ENCODE measurements at regions not wholly inside any gene's neighbourhood (a gene's known extent, or its start where the extent isn't known, plus 50 kb on each side); places are given as distances from the start of the nearest gene placed in this dataset.

DNA sequence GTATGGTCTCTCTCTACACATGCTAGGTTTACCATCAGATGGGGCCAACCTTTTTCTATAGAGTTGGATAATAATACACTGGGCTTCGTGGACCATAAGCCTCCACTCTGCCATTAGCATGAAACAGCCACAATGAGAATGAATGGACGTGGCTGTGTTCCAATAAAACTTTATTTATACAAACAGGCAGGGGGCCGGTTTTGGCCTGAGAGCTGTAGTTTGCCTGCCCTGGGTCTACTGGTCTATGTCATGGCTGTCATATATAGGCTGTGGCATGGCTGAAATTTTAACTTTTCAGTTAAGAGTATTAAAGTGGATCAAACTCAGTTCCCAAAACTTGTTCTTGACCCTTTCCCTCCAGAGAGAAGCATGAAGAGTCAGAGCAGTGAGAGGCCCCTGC lies 120.3 kb upstream of the MYL2 start:
- no peak overlapping the region for H3K4me3 ChIP-seq (ENCODE audit: low read length)
- no peak for DNase-seq (ENCODE audit: low read depth)
- TF ChIP-seq, protein P1, sequence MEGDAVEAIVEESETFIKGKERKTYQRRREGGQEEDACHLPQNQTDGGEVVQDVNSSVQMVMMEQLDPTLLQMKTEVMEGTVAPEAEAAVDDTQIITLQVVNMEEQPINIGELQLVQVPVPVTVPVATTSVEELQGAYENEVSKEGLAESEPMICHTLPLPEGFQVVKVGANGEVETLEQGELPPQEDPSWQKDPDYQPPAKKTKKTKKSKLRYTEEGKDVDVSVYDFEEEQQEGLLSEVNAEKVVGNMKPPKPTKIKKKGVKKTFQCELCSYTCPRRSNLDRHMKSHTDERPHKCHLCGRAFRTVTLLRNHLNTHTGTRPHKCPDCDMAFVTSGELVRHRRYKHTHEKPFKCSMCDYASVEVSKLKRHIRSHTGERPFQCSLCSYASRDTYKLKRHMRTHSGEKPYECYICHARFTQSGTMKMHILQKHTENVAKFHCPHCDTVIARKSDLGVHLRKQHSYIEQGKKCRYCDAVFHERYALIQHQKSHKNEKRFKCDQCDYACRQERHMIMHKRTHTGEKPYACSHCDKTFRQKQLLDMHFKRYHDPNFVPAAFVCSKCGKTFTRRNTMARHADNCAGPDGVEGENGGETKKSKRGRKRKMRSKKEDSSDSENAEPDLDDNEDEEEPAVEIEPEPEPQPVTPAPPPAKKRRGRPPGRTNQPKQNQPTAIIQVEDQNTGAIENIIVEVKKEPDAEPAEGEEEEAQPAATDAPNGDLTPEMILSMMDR (IDR thresholded peaks at IDR 0.05; ENCODE audit: insufficient read depth, low read depth, low read length, missing control alignments) = no peak

DNA sequence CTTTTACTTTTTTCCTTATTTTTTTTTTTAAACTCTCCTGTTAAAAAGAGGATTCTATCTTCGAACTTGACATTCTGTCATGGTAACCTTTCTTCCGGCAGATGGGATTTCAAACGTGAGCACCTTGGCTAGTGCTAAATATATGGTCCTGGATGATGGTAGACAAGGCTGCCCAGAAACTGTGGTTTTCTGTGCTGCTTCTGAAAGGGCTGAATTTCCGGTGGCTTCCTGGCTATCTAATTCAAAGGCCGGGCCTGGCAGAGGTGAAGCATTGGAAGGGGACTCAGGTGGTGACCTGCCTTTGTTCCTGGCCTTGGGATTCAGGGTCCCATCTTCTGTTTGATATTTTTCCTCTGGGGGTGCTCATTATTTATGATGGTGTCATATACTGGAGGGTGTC lies 118.6 kb upstream of the MYL2 start:
- TF ChIP-seq, protein P1 (IDR thresholded peaks at IDR 0.05; ENCODE audit: insufficient read depth, low read depth, low read length, missing control alignments) = no peak
- no peak overlapping the region for H3K4me3 ChIP-seq (ENCODE audit: low read length)
- DNase-seq (ENCODE audit: low read depth) = no peak

DNA sequence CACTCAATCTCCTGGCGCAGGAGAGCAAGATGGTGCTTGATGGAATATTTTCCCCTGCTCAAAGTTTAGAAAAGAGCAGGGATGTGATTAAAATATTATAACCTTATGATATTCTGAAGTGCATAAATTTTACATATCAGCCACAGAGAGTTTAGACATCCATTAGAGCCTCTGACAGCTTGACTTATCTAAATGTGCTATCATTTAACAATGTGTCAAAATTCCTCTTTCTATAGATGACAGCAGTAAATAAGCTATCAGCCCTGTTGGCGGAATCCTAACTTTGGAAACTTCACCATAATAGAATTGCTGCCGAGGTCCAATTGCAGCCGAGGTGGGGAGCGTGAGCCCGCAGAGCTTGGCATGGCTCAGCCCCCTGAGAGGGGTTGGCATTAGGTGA lies 117.7 kb upstream of the MYL2 start:
- DNase-seq (ENCODE audit: low read depth) = no peak
- TF ChIP-seq, protein P1 (IDR thresholded peaks at IDR 0.05; ENCODE audit: insufficient read depth, low read depth, low read length, missing control alignments) = no peak
- no peak overlapping the region for H3K4me3 ChIP-seq (ENCODE audit: low read length)

DNA sequence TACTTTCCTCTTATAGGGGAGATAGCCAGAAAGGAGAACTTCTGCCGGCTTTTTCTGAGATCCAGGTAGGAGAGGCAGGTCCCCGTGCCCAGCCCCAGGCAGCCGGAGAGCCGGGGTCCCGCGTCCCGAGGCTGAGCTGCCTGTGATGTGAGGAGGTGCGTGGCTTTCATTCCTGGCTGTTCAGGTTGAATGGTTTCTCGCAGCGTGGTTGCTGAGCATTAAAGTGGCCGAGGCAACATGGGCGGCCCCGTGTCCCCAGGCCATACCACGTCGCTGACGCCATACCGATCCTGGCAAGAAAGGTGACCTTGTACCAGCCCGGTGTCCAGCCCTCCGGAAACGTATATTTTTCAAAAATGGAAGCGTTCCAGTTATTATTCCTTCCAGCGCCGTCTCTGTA lies 116.7 kb upstream of the MYL2 start:
- TF ChIP-seq, protein P1 (IDR thresholded peaks at IDR 0.05; ENCODE audit: insufficient read depth, low read depth, low read length, missing control alignments) = no peak
- DNase-seq (ENCODE audit: low read depth) = no peak
- H3K4me3 ChIP-seq (ENCODE audit: low read length) = peak overlapping the region; percentile 38

DNA sequence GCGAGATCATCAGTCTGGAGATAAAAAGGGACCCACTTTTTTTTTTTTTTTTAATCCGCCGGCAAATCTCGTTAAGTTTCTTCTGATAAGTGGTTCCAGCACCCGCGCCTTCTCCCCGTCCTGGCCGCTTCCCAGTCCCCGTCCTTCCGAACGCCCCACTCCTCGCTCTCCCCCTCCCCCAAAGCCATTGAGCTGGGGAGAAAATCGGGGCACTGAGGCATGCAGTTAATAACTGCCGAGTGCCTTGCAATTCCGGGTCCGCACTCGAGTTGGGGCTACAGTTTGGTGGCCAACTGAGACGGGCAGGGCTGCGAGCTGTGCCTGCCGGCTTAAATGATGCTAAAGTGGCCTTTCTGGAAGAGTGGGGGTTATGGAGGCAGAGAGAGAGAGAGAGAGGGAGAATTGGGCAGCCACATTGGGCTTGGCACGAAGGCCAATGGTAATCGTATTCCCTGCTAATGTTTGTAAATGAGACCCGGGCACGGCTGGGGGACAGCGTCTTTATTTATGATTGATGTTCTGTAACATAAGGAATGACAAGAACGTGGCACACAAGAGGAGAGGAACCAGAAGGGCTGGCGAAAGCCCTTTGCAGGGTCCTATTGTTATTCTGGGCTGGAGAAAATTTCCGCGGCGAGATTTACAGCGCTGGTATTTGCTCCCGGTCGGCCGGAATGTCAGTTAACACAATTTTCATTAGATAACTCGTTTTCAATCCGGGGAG lies 115.4 kb upstream of the MYL2 start:
- TF ChIP-seq, protein P1 (IDR thresholded peaks at IDR 0.05; ENCODE audit: insufficient read depth, low read depth, low read length, missing control alignments) = no peak
- peak; percentile 15 for DNase-seq (ENCODE audit: low read depth)
- peak overlapping the region; percentile 62 for H3K4me3 ChIP-seq (ENCODE audit: low read length)

DNA sequence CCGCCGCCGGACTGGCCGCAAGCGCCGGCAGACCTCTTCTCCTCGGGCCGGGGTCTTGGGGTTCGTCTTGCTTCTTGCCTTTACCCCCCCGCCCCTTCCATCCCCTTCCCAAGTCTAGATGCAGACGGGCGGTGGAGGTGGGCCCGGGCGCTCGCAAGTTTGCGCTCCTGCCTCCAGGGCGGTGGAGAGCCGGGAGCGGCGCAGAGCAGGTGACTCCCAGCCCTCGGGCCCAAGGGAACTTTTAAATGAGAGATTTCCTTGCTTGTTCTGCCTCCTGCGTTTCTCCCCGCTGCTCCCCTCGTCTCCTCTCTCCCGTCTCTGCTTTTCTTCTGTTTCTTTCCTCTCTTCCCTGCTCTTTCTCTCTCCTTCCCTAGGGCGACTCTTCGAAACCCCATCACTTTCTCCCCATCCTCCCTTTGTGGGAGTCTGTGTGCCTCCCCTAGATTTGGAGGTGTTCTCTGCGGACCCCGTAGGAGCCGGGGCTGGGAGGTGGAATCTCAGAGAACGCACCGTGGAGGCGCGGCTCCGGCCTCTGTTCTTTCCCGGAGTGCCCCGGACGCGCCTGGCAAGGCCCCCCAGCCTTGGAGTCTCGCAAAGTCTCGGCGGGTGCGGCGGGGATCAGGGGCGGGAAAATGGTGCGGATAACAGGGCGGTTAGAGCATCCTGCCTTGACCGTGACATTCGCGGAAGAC lies 114.7 kb upstream of the MYL2 start:
- peak overlapping the region; percentile 62 for H3K4me3 ChIP-seq (ENCODE audit: low read length)
- peak; percentile 38 for DNase-seq (ENCODE audit: low read depth)
- TF ChIP-seq, protein P1 (IDR thresholded peaks at IDR 0.05; ENCODE audit: insufficient read depth, low read depth, low read length, missing control alignments) = no peak
